BE2C (cell line): ENCODE measurements at regions not wholly inside any gene's neighbourhood (a gene's known extent, or its start where the extent isn't known, plus 50 kb on each side); places are given as distances from the start of the nearest gene placed in this dataset.

Experiments used
- DNase-seq: peaks from one replicate; pipeline ENCODE4 v3.0.0-alpha.2; 2020
- H3K27me3 ChIP-seq: fragments of 250-450 bp; sonication (Bioruptor Pico); 2 replicates; pipeline ENCODE4 v1.5.1; 2020; ENCODE audit warnings: mild to moderate bottlenecking
- H3K36me3 ChIP-seq: fragments of 250-450 bp; sonication (Bioruptor Pico); 2 replicates; pipeline ENCODE4 v1.5.1; 2020; ENCODE audit warnings: mild to moderate bottlenecking
- H3K4me1 ChIP-seq: fragments of 250-450 bp; sonication (Bioruptor Pico); 2 replicates; pipeline ENCODE4 v1.5.1; 2020
- H3K4me3 ChIP-seq: 2 replicates; pipeline ENCODE4 v1.5.1; 2011; ENCODE audit warnings: low read depth, low read length
- H3K9me3 ChIP-seq: fragments of 250-450 bp; sonication (Bioruptor Pico); 2 replicates; pipeline ENCODE4 v1.5.1; 2020
- TF ChIP-seq, protein P1 (sequence below): IDR thresholded peaks from 2 replicates; pipeline ENCODE4 v1.5.1; 2012; ENCODE audit warnings: mild to moderate bottlenecking, low read depth, low read length

DNA sequence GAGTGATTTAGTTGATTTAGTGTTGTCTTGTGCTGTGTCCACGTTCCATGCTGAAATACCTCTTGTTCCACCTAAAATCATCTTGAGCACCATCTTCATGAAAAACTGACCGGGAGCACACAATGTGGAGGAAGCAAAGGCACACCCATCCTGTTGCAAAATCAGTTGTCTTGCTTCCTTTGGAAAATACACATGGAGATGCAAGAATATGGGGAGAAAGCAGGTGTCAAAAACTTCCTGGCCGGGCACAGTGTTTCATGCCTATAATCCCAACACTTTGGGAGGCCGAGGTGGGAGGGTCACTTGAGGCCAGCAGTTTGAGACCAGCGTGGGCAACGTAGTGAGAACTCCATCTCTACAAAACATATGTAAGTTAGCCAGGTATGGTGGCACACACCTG is 151.1 kb downstream of the C11orf91 start:
- TF ChIP-seq, protein P1, sequence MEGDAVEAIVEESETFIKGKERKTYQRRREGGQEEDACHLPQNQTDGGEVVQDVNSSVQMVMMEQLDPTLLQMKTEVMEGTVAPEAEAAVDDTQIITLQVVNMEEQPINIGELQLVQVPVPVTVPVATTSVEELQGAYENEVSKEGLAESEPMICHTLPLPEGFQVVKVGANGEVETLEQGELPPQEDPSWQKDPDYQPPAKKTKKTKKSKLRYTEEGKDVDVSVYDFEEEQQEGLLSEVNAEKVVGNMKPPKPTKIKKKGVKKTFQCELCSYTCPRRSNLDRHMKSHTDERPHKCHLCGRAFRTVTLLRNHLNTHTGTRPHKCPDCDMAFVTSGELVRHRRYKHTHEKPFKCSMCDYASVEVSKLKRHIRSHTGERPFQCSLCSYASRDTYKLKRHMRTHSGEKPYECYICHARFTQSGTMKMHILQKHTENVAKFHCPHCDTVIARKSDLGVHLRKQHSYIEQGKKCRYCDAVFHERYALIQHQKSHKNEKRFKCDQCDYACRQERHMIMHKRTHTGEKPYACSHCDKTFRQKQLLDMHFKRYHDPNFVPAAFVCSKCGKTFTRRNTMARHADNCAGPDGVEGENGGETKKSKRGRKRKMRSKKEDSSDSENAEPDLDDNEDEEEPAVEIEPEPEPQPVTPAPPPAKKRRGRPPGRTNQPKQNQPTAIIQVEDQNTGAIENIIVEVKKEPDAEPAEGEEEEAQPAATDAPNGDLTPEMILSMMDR = no peak
- no peak for DNase-seq

GRCh38 chr11:33545931-33546330 is 154.7 kb downstream of the C11orf91 start:
- no peaks in the 10 kb centered on the region for H3K4me1 ChIP-seq
- no peaks in the 10 kb centered on the region for H3K9me3 ChIP-seq
- no peak for DNase-seq
- H3K27me3 ChIP-seq = peaks cover 13% of the 10 kb centered on the region
- TF ChIP-seq, protein P1 = no peak
- H3K4me3 ChIP-seq = no peak overlapping the region
- no peaks in the 10 kb centered on the region for H3K36me3 ChIP-seq

More for the DNA sequence above, 151.1 kb downstream of the C11orf91 start:
- Histone ChIP-seq H3K9me3 (no peaks in the 10 kb centered on the region), H3K4me1 (no peaks in the 10 kb centered on the region), H3K27me3 (peaks cover 13% of the 10 kb centered on the region), H3K36me3 (no peaks in the 10 kb centered on the region), H3K4me3 (no peak overlapping the region)

- H3K27me3 ChIP-seq = peaks cover 13% of the 10 kb centered on the region
- H3K4me1 ChIP-seq = no peaks in the 10 kb centered on the region
- no peak for DNase-seq
- TF ChIP-seq, protein P1 = no peak
- no peak overlapping the region for H3K4me3 ChIP-seq
- no peaks in the 10 kb centered on the region for H3K9me3 ChIP-seq
- no peaks in the 10 kb centered on the region for H3K36me3 ChIP-seq
These were observed 155.8 kb downstream of the C11orf91 start for GRCh38 chr11:33544593-33545373.

- Histone ChIP-seq H3K4me1 (no peaks in the 10 kb centered on the region), H3K4me3 (no peak overlapping the region), H3K9me3 (no peaks in the 10 kb centered on the region), H3K36me3 (no peaks in the 10 kb centered on the region), H3K27me3 (peaks cover 10% of the 10 kb centered on the region; the same call in 1 of the 2 replicates)
- no peak for DNase-seq
- TF ChIP-seq, protein P1 = no peak
These were observed 156.8 kb downstream of the C11orf91 start for GRCh38 chr11:33543823-33544222.

DNA sequence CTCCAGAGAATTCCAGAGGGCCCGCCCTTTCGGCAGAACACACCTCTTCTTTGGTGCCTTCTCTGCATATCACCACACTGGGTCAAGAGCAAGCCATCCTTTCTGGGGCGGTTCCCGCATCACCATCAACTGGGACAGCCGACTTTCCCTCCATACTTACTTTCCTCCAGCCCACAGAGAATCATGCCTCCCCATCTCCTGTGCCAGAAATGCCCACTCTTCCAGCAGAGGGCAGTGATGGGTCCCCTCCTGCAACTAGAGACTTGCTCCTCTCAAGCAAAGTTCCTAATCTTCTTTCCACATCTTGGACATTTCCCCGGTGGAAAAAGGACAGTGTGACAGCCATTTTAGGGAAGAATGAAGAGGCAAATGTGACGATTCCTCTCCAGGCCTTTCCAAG is 157.7 kb downstream of the C11orf91 start:
- TF ChIP-seq, protein P1 = peak; percentile 57
- peak; percentile 36 for DNase-seq
- no peaks in the 10 kb centered on the region for H3K9me3 ChIP-seq
- H3K27me3 ChIP-seq = peaks cover 2% of the 10 kb centered on the region; the same call in 1 of the 2 replicates
- H3K36me3 ChIP-seq = no peaks in the 10 kb centered on the region
- no peak overlapping the region for H3K4me3 ChIP-seq
- H3K4me1 ChIP-seq = no peaks in the 10 kb centered on the region
